ENCODE measurements at regions not wholly inside any gene's neighbourhood (a gene's known extent, or its start where the extent isn't known, plus 50 kb on each side); places are given as distances from the start of the nearest gene placed in this dataset.

DNA sequence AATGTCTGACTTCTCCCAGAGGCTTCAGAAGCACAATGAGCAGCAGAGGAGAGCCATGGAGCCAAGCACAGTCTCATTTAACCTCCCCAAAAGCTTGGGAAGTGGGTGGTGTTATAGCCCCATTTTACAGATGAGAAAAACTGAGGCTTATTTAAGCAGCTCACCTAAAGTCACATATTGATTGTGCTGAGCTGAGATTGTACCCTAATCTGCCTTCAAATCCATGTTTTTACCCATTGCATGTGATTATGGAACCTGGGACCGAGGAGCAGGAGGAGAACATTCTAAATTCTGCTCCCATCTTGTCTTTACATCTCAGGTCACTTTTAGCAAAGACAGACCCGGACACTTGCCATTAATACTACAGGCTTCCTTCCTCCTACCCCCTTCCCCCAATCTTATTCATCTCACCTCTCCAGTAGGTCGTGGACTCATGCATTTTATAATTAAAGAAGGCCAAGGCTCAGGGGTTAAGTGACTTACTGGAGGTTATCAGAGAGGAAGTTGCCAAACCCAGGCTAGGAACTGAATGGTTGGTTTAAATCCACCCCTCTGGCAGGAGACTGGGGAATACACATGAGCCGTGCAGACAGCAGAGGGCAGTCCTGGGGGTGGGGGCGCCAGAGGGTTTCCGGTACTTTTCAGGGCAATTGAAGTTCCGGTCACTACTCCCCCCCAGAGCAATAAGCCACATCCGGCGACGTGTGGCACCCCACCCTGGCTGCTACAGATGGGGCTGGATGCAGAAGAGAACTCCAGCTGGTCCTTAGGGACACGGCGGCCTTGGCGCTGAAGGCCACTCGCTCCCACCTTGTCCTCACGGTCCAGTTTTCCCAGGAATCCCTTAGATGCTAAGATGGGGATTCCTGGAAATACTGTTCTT lies 51.0 kb upstream of the IL17B start:
- no peaks in the 10 kb centered on the region for H3K27me3 ChIP-seq (ENCODE audit: insufficient read depth, low read length)
- no peaks in the 10 kb centered on the region for H3K4me1 ChIP-seq (ENCODE audit: insufficient read depth, low read length)
- H2AFZ ChIP-seq (ENCODE audit: low read depth, low read length), result no peak overlapping the region
- no peaks in the 10 kb centered on the region for H3K9me3 ChIP-seq (ENCODE audit: low read length)
- H3K36me3 ChIP-seq (ENCODE audit: insufficient read depth, low read length), result no peaks in the 10 kb centered on the region
- no peak overlapping the region for H3K4me3 ChIP-seq (ENCODE audit: low read length)
